Sigmoid colon (tissue), 6 donors: ENCODE measurements at regions not wholly inside any gene's neighbourhood (a gene's known extent, or its start where the extent isn't known, plus 50 kb on each side); places are given as distances from the start of the nearest gene placed in this dataset.

Experiments used
- DNase-seq: peaks from one replicate; pipeline ENCODE4 v3.0.0-alpha.2; 2019
- H3K27ac ChIP-seq, 4 donors: fragments of 200-600 bp; sonication (generic); one replicate each; pipeline ENCODE4 v1.5.1; 2016 to 2019; ENCODE audit warnings: mild to moderate bottlenecking in 1 of 4
- H3K27me3 ChIP-seq, 3 donors: fragments of 200-600 bp; sonication (generic); one replicate each; pipeline ENCODE4 v1.5.1; 2019; ENCODE audit warnings: mild to moderate bottlenecking in 1 of 3
- H3K36me3 ChIP-seq, 4 donors: fragments of 200-600 bp; sonication (generic); one replicate each; pipeline ENCODE4 v1.5.1; 2016 to 2019
- H3K4me1 ChIP-seq, 4 donors: fragments of 200-600 bp; sonication (generic); one replicate each; pipeline ENCODE4 v1.5.1; 2017 to 2019
- H3K4me3 ChIP-seq, 4 donors: fragments of 200-600 bp; sonication (generic); one replicate each; pipeline ENCODE4 v1.5.1; 2017 to 2019; ENCODE audit warnings: mild to moderate bottlenecking in 2 of 4, moderate library complexity in 1 of 4
- H3K9me3 ChIP-seq, 4 donors: fragments of 200-600 bp in 3 of 4; sonication (generic) in 3 of 4; one replicate each; pipeline versions ENCODE4 v1.5.1 to v1.6.1; 2013 to 2019
- EP300 ChIP-seq, 4 donors: sonication (generic); formaldehyde crosslinking; IDR thresholded peaks; one replicate each; pipeline ENCODE4 v1.6.1; 2017; ENCODE audit warnings: antibody characterized with exemption in 4 of 4
- POLR2A ChIP-seq, 2 donors: fragments of 450-650 bp; IDR thresholded peaks; one replicate each; pipeline ENCODE4 v1.6.1; 2016; ENCODE audit warnings: antibody characterized with exemption in 2 of 2, mild to moderate bottlenecking in 2 of 2, moderate library complexity in 2 of 2
- POLR2AphosphoS5 ChIP-seq, 4 donors: sonication (generic); formaldehyde crosslinking; IDR thresholded peaks; one replicate each; pipeline ENCODE4 v1.6.1; 2017; ENCODE audit warnings: antibody characterized with exemption in 4 of 4
- WGBS, 2 donors: extraction: QIAGEN DNeasy Blood & Tissue Kit; methylation state at CpG; one replicate each; pipeline ENCODE4 v1.1.7; 2013; 5-methylcytosine and 5-hydroxymethylcytosine counted together
- intact Hi-C: fragments of 100-400 bp; cut with DNase I; formaldehyde crosslinking; loops from one replicate; pipeline ENCODE4 v1.15.1; 2023
- TF ChIP-seq, protein P1 (sequence below), 4 experiments: fragments of 450-650 bp in 3 of 4; fragments of 200-600 bp in 1 of 4; IDR thresholded peaks; one replicate each; pipeline ENCODE4 v1.5.1; 2016 to 2019; ENCODE audit warnings: antibody characterized with exemption in 4 of 4, mild to moderate bottlenecking in 3 of 4, moderate library complexity in 2 of 4
- donor health status: healthy with polysubstance abuse.
- donor health status: healthy.

DNA sequence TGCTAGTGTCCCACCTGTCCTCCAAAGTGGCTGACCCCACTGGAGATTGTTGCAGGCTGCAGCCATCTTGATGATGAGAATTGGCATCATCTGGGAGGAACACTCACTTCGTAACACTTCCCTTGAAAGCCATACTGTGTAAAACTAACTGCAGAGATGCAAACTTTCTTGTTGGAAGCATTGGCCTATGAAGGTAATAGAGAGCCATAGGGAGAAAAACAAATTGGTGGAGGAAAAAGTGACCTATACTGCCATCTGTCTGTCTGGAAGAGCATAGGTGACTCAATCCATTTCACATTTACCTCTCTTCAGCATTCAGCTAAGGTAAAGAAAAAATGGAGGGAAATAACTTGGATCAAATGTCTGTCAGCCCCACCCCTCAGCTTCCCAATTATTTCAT is 473.4 kb downstream of the NTRK2 start:
- Histone ChIP-seq H3K4me1 (no peaks in the 10 kb centered on the region), H3K27ac (no peak overlapping the region), H3K9me3 (no peaks in the 10 kb centered on the region), H3K27me3 (no peaks in the 10 kb centered on the region), H3K4me3 (no peak overlapping the region), H3K36me3 (no peaks in the 10 kb centered on the region)
- intact Hi-C loops = no loop called here
- DNase-seq = no peak
- 84 to 86% methylated on average over 1 of the region's 1 CpG for WGBS, 2 donors
- TF ChIP-seq POLR2AphosphoS5 (IDR thresholded peaks at IDR 0.05) = no peak
- TF ChIP-seq, protein P1, sequence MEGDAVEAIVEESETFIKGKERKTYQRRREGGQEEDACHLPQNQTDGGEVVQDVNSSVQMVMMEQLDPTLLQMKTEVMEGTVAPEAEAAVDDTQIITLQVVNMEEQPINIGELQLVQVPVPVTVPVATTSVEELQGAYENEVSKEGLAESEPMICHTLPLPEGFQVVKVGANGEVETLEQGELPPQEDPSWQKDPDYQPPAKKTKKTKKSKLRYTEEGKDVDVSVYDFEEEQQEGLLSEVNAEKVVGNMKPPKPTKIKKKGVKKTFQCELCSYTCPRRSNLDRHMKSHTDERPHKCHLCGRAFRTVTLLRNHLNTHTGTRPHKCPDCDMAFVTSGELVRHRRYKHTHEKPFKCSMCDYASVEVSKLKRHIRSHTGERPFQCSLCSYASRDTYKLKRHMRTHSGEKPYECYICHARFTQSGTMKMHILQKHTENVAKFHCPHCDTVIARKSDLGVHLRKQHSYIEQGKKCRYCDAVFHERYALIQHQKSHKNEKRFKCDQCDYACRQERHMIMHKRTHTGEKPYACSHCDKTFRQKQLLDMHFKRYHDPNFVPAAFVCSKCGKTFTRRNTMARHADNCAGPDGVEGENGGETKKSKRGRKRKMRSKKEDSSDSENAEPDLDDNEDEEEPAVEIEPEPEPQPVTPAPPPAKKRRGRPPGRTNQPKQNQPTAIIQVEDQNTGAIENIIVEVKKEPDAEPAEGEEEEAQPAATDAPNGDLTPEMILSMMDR (IDR thresholded peaks at IDR 0.05) = peak in 1 of 4 experiments; percentile 21

DNA sequence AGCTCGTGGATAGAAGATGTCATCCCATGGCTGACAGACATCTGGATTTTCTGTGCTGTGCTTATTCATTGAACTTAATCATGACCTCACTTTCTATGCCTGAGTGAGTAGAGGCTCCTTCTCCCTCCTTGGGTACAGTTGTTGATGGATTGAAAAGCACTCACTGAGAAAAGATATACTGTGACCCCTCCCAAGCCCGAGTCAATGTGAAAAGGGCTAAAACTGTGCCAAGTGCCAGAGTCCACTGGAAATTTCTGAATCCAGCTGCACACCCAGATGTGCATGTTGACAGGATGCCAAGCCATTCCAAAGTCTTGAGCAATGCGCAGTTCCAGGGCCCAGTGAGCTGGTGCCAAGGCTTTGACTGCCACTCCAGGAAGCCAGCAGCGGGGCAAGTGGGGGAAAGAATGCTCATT is 473.0 kb downstream of the NTRK2 start:
- Histone ChIP-seq H3K27me3 (no peaks in the 10 kb centered on the region), H3K36me3 (no peaks in the 10 kb centered on the region), H3K4me3 (no peak overlapping the region), H3K9me3 (no peaks in the 10 kb centered on the region), H3K4me1 (no peaks in the 10 kb centered on the region), H3K27ac (no peak overlapping the region)
- intact Hi-C loops = no loop called here
- 61 to 63% methylated on average over 4 of the region's 4 CpGs for WGBS, 2 donors
- no peak for TF ChIP-seq EP300 (IDR thresholded peaks at IDR 0.05)
- TF ChIP-seq POLR2AphosphoS5 (IDR thresholded peaks at IDR 0.05) = no peak
- TF ChIP-seq, protein P1 (IDR thresholded peaks at IDR 0.05) = no peak
- TF ChIP-seq POLR2A (IDR thresholded peaks at IDR 0.05) = no peak
- DNase-seq = no peak

- 80 to 93% methylated on average over 5 of the region's 5 CpGs for WGBS, 2 donors
- intact Hi-C loops = no loop called here
- no peaks in the 10 kb centered on the region for H3K27me3 ChIP-seq
- no peak overlapping the region for H3K27ac ChIP-seq
- H3K4me3 ChIP-seq = no peak overlapping the region
- H3K4me1 ChIP-seq = no peaks in the 10 kb centered on the region
- TF ChIP-seq POLR2A (IDR thresholded peaks at IDR 0.05) (no peak), POLR2AphosphoS5 (IDR thresholded peaks at IDR 0.05) (no peak), EP300 (IDR thresholded peaks at IDR 0.05) (no peak)
- TF ChIP-seq, protein P1 (IDR thresholded peaks at IDR 0.05) = no peak
- H3K9me3 ChIP-seq = no peaks in the 10 kb centered on the region
- DNase-seq = no peak
- no peaks in the 10 kb centered on the region for H3K36me3 ChIP-seq
Observed at GRCh38 chr9:85137696-85138095, 468.2 kb downstream of the NTRK2 start.

DNA sequence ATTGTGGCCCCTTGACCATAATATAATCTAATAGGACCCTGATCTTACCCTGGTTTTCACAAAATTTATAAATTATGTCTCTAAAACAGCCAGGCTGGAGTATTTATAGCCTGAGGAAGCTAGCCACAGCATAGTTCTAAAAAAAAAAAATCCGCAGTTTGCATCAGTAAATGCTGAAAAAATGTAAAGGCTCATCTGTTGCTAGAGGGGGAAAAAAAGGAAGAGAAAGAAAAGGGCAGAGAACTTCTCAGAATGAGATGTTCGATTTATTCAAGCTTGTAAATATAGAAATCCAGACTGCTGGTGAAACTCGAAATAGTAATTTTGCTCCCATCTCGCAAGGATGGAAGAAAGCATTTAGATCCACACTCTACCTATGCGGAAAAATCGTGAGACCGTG is 467.5 kb downstream of the NTRK2 start:
- TF ChIP-seq, protein P1 (IDR thresholded peaks at IDR 0.05) = no peak
- H3K27me3 ChIP-seq = no peaks in the 10 kb centered on the region
- no peak overlapping the region for H3K4me3 ChIP-seq
- no peaks in the 10 kb centered on the region for H3K4me1 ChIP-seq
- DNase-seq = no peak
- WGBS, 2 donors = 87 to 92% methylated on average over 7 of the region's 7 CpGs
- H3K27ac ChIP-seq = no peak overlapping the region
- no peaks in the 10 kb centered on the region for H3K36me3 ChIP-seq
- intact Hi-C loops = no loop called here
- H3K9me3 ChIP-seq = no peaks in the 10 kb centered on the region

DNA sequence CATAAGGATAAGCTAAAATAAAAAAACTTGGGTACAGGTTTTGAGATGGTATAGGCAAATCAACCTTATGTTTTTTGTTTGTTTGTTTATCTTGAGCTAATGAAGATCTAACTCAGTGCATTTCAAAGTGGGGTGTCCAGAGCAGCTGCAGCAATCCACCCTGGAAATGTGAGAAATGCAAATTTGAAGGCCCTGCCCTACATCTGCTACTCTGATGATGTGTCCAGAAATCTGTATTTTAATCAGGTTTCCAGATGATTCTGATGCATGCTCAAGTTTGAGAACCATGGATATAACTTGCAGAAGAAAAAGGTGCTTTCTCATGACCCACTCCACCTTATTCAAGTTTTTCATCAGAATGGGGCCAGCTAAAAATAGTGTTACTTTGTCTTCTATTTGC is 467.0 kb downstream of the NTRK2 start:
- H3K36me3 ChIP-seq = no peaks in the 10 kb centered on the region
- TF ChIP-seq POLR2A (IDR thresholded peaks at IDR 0.05) (no peak), POLR2AphosphoS5 (IDR thresholded peaks at IDR 0.05) (no peak), EP300 (IDR thresholded peaks at IDR 0.05) (no peak)
- TF ChIP-seq, protein P1 (IDR thresholded peaks at IDR 0.05) = no peak

More for the DNA sequence above, 467.0 kb downstream of the NTRK2 start:
- H3K4me1 ChIP-seq = no peaks in the 10 kb centered on the region
- H3K27me3 ChIP-seq = no peaks in the 10 kb centered on the region
- H3K27ac ChIP-seq = no peak overlapping the region
- no peak for DNase-seq
- H3K9me3 ChIP-seq = no peaks in the 10 kb centered on the region
- intact Hi-C loops = no loop called here
- H3K4me3 ChIP-seq = no peak overlapping the region
